Panc1 (cell line): ENCODE measurements at regions not wholly inside any gene's neighbourhood (a gene's known extent, or its start where the extent isn't known, plus 50 kb on each side); places are given as distances from the start of the nearest gene placed in this dataset.

Experiments used
- ATAC-seq: fragments of 200-7000 bp; cut with Tn5 transposase; 2 replicates; pipeline ENCODE4 v1.9.1; 2020; ENCODE audit warnings: mild to moderate bottlenecking, moderate library complexity
- BruUV-seq: library from RNA; stranded (reverse); fragments of 400-500 nt; replicated peaks from 2 replicates; lab custom pipeline; 2021; lab: Mats Ljungman, UMichigan
- CTCF ChIA-PET: fragments of 300-600 bp; sonication (Branson Sonifier 250); formaldehyde crosslinking; loops from one replicate; lab custom pipeline; 2022; ENCODE audit warnings: antibody characterized with exemption; lab: Charles Lee
- POLR2A ChIA-PET: fragments of 300-600 bp; sonication (Branson Sonifier 250); formaldehyde crosslinking; loops from one replicate; lab custom pipeline; 2022; ENCODE audit warnings: antibody characterized with exemption; lab: Charles Lee
- DNase-seq: peaks from one replicate; pipeline ENCODE4 v3.0.0-alpha.2; 2010; ENCODE audit warnings: low read depth, low spot score
- H3K27ac ChIP-seq: 2 replicates; pipeline ENCODE4 v1.5.1; 2011; ENCODE audit warnings: mild to moderate bottlenecking, low read length, inconsistent platforms
- H3K27me3 ChIP-seq: fragments of 200-500 bp; sonication (Bioruptor generic); 2 replicates; pipeline ENCODE4 v1.6.0; 2014; ENCODE audit warnings: low read length, inconsistent platforms; ENCODE audit not compliant: control insufficient read depth, insufficient read depth
- H3K36me3 ChIP-seq: fragments of 200-500 bp; sonication (Bioruptor generic); 2 replicates; pipeline ENCODE4 v1.5.1; 2014; ENCODE audit warnings: inconsistent platforms, mild to moderate bottlenecking, low read length, moderate library complexity; ENCODE audit not compliant: control insufficient read depth, insufficient read depth
- H3K4me1 ChIP-seq: 2 replicates; pipeline ENCODE4 v1.5.1; 2011; ENCODE audit warnings: inconsistent platforms, mild to moderate bottlenecking, low read length, moderate library complexity; ENCODE audit not compliant: control insufficient read depth, insufficient read depth
- H3K4me3 ChIP-seq, 2 experiments: 2 replicates each; pipeline ENCODE4 v1.5.1; 2011 to 2012; ENCODE audit warnings: low read depth in 2 of 2, low read length in 2 of 2, mild to moderate bottlenecking in 2 of 2, inconsistent platforms in 1 of 2, moderate library complexity in 1 of 2
- H3K9me3 ChIP-seq: fragments of 200-500 bp; sonication (Bioruptor generic); 2 replicates; pipeline ENCODE4 v1.5.1; 2014; ENCODE audit warnings: low read depth, mild to moderate bottlenecking, inconsistent platforms, low read length, moderate library complexity; ENCODE audit not compliant: control insufficient read depth, insufficient read depth
- POLR2AphosphoS5 ChIP-seq: IDR thresholded peaks from 2 replicates; pipeline ENCODE4 v1.6.1; 2012; ENCODE audit warnings: mild to moderate bottlenecking, low read depth, low read length, moderate library complexity
- REST ChIP-seq, 2 experiments: IDR thresholded peaks; 2 replicates each; pipeline ENCODE4 v1.6.1; 2011 to 2012; ENCODE audit warnings: low read depth in 2 of 2, control low read depth in 1 of 2, low read length in 1 of 2, mild to moderate bottlenecking in 1 of 2, moderate library complexity in 1 of 2; ENCODE audit not compliant: insufficient read depth in 1 of 2
- SIN3A ChIP-seq: IDR thresholded peaks from 2 replicates; pipeline ENCODE4 v1.6.1; 2012; ENCODE audit warnings: low read depth, mild to moderate bottlenecking, low read length, moderate library complexity, borderline replicate concordance; ENCODE audit not compliant: insufficient read depth
- TCF7L2 ChIP-seq: IDR thresholded peaks from 2 replicates; pipeline ENCODE4 v1.6.1; 2011; ENCODE audit warnings: mild to moderate bottlenecking, low read depth, low read length, inconsistent platforms
- in situ Hi-C: cut with HindIII; loops from 2 replicates; pipeline ENCODE4 v1.10.0; 2016; ENCODE audit warnings: low sequenced_read_pairs, low pct_unique_long_range_greater_than_20kb
- intact Hi-C: fragments of 100-400 bp; cut with micrococcal nuclease; formaldehyde crosslinking; loops from one replicate; pipeline ENCODE4 v1.10.0; 2022; ENCODE audit not compliant: unreplicated experiment
- TF ChIP-seq, protein P1 (sequence below): fragments of 450-650 bp; IDR thresholded peaks from 2 replicates; pipeline ENCODE4 v1.5.1; 2017; ENCODE audit warnings: mild to moderate bottlenecking

- no peaks in the 10 kb centered on the region; the same call in 1 of the 2 replicates for H3K9me3 ChIP-seq
- ChIA-PET POLR2A (no interaction called here), CTCF (no interaction called here)
- DNase-seq (no peak), ATAC-seq (no peak)
- TF ChIP-seq TCF7L2 (no peak), POLR2AphosphoS5 (no peak), SIN3A (no peak), REST (IDR thresholded peaks at IDR 0.05; ENCODE audit: insufficient read depth in 1 of 2, low read depth in 2 of 2, low read length in 1 of 2) (no peak)
- TF ChIP-seq, protein P1, sequence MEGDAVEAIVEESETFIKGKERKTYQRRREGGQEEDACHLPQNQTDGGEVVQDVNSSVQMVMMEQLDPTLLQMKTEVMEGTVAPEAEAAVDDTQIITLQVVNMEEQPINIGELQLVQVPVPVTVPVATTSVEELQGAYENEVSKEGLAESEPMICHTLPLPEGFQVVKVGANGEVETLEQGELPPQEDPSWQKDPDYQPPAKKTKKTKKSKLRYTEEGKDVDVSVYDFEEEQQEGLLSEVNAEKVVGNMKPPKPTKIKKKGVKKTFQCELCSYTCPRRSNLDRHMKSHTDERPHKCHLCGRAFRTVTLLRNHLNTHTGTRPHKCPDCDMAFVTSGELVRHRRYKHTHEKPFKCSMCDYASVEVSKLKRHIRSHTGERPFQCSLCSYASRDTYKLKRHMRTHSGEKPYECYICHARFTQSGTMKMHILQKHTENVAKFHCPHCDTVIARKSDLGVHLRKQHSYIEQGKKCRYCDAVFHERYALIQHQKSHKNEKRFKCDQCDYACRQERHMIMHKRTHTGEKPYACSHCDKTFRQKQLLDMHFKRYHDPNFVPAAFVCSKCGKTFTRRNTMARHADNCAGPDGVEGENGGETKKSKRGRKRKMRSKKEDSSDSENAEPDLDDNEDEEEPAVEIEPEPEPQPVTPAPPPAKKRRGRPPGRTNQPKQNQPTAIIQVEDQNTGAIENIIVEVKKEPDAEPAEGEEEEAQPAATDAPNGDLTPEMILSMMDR: no peak
- intact Hi-C loops: no loop called here
- no peaks in the 10 kb centered on the region for H3K36me3 ChIP-seq
- no peaks in the 10 kb centered on the region for H3K27me3 ChIP-seq
- H3K4me3 ChIP-seq: no peak overlapping the region
- in situ Hi-C loops: no loop called here
- H3K4me1 ChIP-seq: no peaks in the 10 kb centered on the region
- no peak overlapping the region for H3K27ac ChIP-seq
- BruUV-seq: no TSS peak
Observed at GRCh38 chr5:73256012-73256411, 83.0 kb downstream of the TMEM174 start.

DNA sequence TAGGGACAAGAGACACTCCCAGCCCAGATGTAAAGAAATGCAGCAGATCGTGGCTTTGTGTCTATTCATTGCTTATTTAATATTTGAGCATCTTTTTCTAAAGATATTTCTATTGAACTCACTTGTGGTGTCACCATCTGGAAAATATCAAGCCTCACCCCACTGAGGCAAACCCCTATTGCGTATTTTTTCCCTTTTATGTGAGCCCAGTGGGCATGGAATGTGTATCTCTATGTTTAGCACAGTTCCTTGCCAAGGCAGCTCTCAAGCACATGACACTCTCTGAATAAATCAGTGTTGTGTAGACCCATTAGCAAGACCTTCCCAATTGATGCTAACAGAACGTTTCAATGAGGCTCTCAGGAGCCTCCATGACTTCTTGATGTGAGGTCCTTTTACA lies 81.6 kb downstream of the TMEM174 start:
- no peaks in the 10 kb centered on the region for H3K4me1 ChIP-seq
- ChIA-PET POLR2A (no interaction called here), CTCF (no interaction called here)
- H3K9me3 ChIP-seq: no peaks in the 10 kb centered on the region; the same call in 1 of the 2 replicates
- no peak overlapping the region for H3K27ac ChIP-seq
- TF ChIP-seq TCF7L2 (no peak), SIN3A (no peak), POLR2AphosphoS5 (no peak), REST (IDR thresholded peaks at IDR 0.05; ENCODE audit: insufficient read depth in 1 of 2, low read depth in 2 of 2, low read length in 1 of 2) (no peak)
- TF ChIP-seq, protein P1: no peak
- DNase-seq (no peak), ATAC-seq (no peak)
- H3K36me3 ChIP-seq: no peaks in the 10 kb centered on the region
- no peaks in the 10 kb centered on the region; the same call in 1 of the 2 replicates for H3K27me3 ChIP-seq
- intact Hi-C loops: no loop called here
- in situ Hi-C loops: no loop called here
- H3K4me3 ChIP-seq: no peak overlapping the region
- BruUV-seq: no TSS peak
